Stimulated activated naive CD8-positive, alpha-beta T cell treated with anti-CD3 and anti-CD28 coated beads, Interleukin-15, amount 100 ng/mL, for 72 hours (primary cell): ENCODE measurements at regions not wholly inside any gene's neighbourhood (a gene's known extent, or its start where the extent isn't known, plus 50 kb on each side); places are given as distances from the start of the nearest gene placed in this dataset.

Source experiments
- ATAC-seq: fragments of 150-1000 bp; cut with Tn5 transposase; 2 replicates; pipeline ENCODE4 v1.10.0; 2021; ENCODE audit warnings: mild to moderate bottlenecking, moderate library complexity
- DNase-seq, 2 donors: peaks; one replicate each; pipeline ENCODE4 v3.0.0; 2021 to 2022
- H3K27ac Mint-ChIP-seq, 2 donors: one replicate each; pipeline ENCODE4 v1.8.0; 2022; ENCODE audit warnings: mild to moderate bottlenecking in 2 of 2, mixed read lengths in 2 of 2, moderate library complexity in 2 of 2
- H3K27me3 Mint-ChIP-seq: one replicate; pipeline ENCODE4 v1.8.0; 2022; ENCODE audit warnings: mixed read lengths
- H3K4me1 Mint-ChIP-seq: one replicate; pipeline ENCODE4 v1.8.0; 2022; ENCODE audit warnings: mild to moderate bottlenecking, mixed read lengths
- H3K4me3 Mint-ChIP-seq, 2 donors: one replicate each; pipeline ENCODE4 v1.8.0; 2022; ENCODE audit warnings: mild to moderate bottlenecking in 2 of 2, mixed read lengths in 2 of 2, moderate library complexity in 1 of 2
- H3K9me3 Mint-ChIP-seq, 2 donors: one replicate each; pipeline ENCODE4 v1.8.0; 2022; ENCODE audit warnings: mixed read lengths in 2 of 2

- no peaks in the 10 kb centered on the region for H3K4me1 Mint-ChIP-seq
- no peak overlapping the region for H3K4me3 Mint-ChIP-seq
- no peaks in the 10 kb centered on the region for H3K27me3 Mint-ChIP-seq
- DNase-seq, result no peak
- no peak for ATAC-seq
- no peak overlapping the region for H3K27ac Mint-ChIP-seq
- H3K9me3 Mint-ChIP-seq, result no peaks in the 10 kb centered on the region
Measured at GRCh38 chr13:61672756-61673155, 257.1 kb upstream of the PCDH20 start.

- Mint-ChIP-seq H3K4me3 (no peak overlapping the region), H3K27ac (peak overlapping the region in 1 of 2 donors; percentile 63), H3K9me3 (peaks cover 4 to 11% of the 10 kb centered on the region in 2 donors), H3K27me3 (no peaks in the 10 kb centered on the region), H3K4me1 (no peaks in the 10 kb centered on the region)
- DNase-seq (no peak), ATAC-seq (no peak)
Measured at GRCh38 chr13:61670384-61671161, 254.9 kb upstream of the PCDH20 start.

GRCh38 chr13:61664801-61665705, 249.4 kb upstream of the PCDH20 start:
- no peak overlapping the region for H3K4me3 Mint-ChIP-seq
- no peak for ATAC-seq
- H3K27me3 Mint-ChIP-seq, result no peaks in the 10 kb centered on the region
- DNase-seq, result no peak
- no peaks in the 10 kb centered on the region for H3K4me1 Mint-ChIP-seq
- H3K9me3 Mint-ChIP-seq, result peaks cover 4 to 19% of the 10 kb centered on the region in 2 donors
- peak overlapping the region in 1 of 2 donors; percentile 82 for H3K27ac Mint-ChIP-seq

GRCh38 chr13:61654481-61654880, 238.8 kb upstream of the PCDH20 start:
- no peaks in the 10 kb centered on the region for H3K4me1 Mint-ChIP-seq
- no peak overlapping the region for H3K4me3 Mint-ChIP-seq
- DNase-seq (no peak), ATAC-seq (no peak)
- no peak overlapping the region for H3K27ac Mint-ChIP-seq
- peaks cover 17% of the 10 kb centered on the region in 2 donors for H3K9me3 Mint-ChIP-seq
- no peaks in the 10 kb centered on the region for H3K27me3 Mint-ChIP-seq

- no peaks in the 10 kb centered on the region for H3K4me1 Mint-ChIP-seq
- ATAC-seq, result no peak
- H3K9me3 Mint-ChIP-seq, result peaks cover 5 to 6% of the 10 kb centered on the region in 2 donors
- H3K27me3 Mint-ChIP-seq, result no peaks in the 10 kb centered on the region
- DNase-seq, result no peak
- no peak overlapping the region for H3K27ac Mint-ChIP-seq
- H3K4me3 Mint-ChIP-seq, result no peak overlapping the region
Measured at GRCh38 chr13:61648547-61648946, 232.9 kb upstream of the PCDH20 start.

GRCh38 chr13:61612192-61612591, 196.5 kb upstream of the PCDH20 start:
- H3K4me3 Mint-ChIP-seq, result no peak overlapping the region

GRCh38 chr13:61608138-61608537, 192.5 kb upstream of the PCDH20 start:
- Mint-ChIP-seq H3K4me1 (no peaks in the 10 kb centered on the region), H3K9me3 (peaks cover 7 to 11% of the 10 kb centered on the region in 2 donors), H3K27ac (no peak overlapping the region), H3K4me3 (no peak overlapping the region), H3K27me3 (no peaks in the 10 kb centered on the region)
- no peak for ATAC-seq
- no peak for DNase-seq

More at GRCh38 chr13:61612192-61612591, 196.5 kb upstream of the PCDH20 start:
- DNase-seq (no peak), ATAC-seq (no peak)
- Mint-ChIP-seq H3K4me1 (no peaks in the 10 kb centered on the region), H3K9me3 (peaks cover 4 to 8% of the 10 kb centered on the region in 2 donors), H3K27me3 (no peaks in the 10 kb centered on the region), H3K27ac (no peak overlapping the region)

GRCh38 chr13:61600360-61601033, 184.8 kb upstream of the PCDH20 start:
- Mint-ChIP-seq H3K4me1 (no peaks in the 10 kb centered on the region), H3K4me3 (no peak overlapping the region), H3K27me3 (no peaks in the 10 kb centered on the region), H3K27ac (no peak overlapping the region), H3K9me3 (peaks cover 5 to 12% of the 10 kb centered on the region in 2 donors)
- DNase-seq, result no peak
- no peak for ATAC-seq

GRCh38 chr13:61592489-61592888, 176.8 kb upstream of the PCDH20 start:
- Mint-ChIP-seq H3K9me3 (peaks cover 3 to 4% of the 10 kb centered on the region in 2 donors), H3K4me1 (no peaks in the 10 kb centered on the region), H3K27me3 (no peaks in the 10 kb centered on the region), H3K27ac (no peak overlapping the region), H3K4me3 (no peak overlapping the region)
- DNase-seq (no peak), ATAC-seq (no peak)

GRCh38 chr13:61575973-61576372, 160.3 kb upstream of the PCDH20 start:
- ATAC-seq (no peak), DNase-seq (no peak)
- H3K27me3 Mint-ChIP-seq, result no peaks in the 10 kb centered on the region
- H3K4me1 Mint-ChIP-seq, result no peaks in the 10 kb centered on the region
- H3K27ac Mint-ChIP-seq, result no peak overlapping the region
- H3K4me3 Mint-ChIP-seq, result no peak overlapping the region
- H3K9me3 Mint-ChIP-seq, result peaks cover 5 to 6% of the 10 kb centered on the region in 2 donors

GRCh38 chr13:61563645-61564044, 148.0 kb upstream of the PCDH20 start:
- no peaks in the 10 kb centered on the region for H3K27me3 Mint-ChIP-seq
- no peak overlapping the region for H3K27ac Mint-ChIP-seq

GRCh38 chr13:61546911-61547310, 131.3 kb upstream of the PCDH20 start:
- no peak for ATAC-seq
- no peaks in the 10 kb centered on the region for H3K4me1 Mint-ChIP-seq
- no peaks in the 10 kb centered on the region for H3K27me3 Mint-ChIP-seq
- no peak overlapping the region for H3K27ac Mint-ChIP-seq
- no peak for DNase-seq
- H3K9me3 Mint-ChIP-seq, result no peaks in the 10 kb centered on the region
- H3K4me3 Mint-ChIP-seq, result no peak overlapping the region

More at GRCh38 chr13:61563645-61564044, 148.0 kb upstream of the PCDH20 start:
- Mint-ChIP-seq H3K4me3 (no peak overlapping the region), H3K4me1 (no peaks in the 10 kb centered on the region), H3K9me3 (peaks cover 6 to 7% of the 10 kb centered on the region in 2 donors)
- ATAC-seq, result no peak
- DNase-seq, result no peak

- no peak for ATAC-seq
- no peaks in the 10 kb centered on the region for H3K4me1 Mint-ChIP-seq
- H3K4me3 Mint-ChIP-seq, result no peak overlapping the region
- H3K27ac Mint-ChIP-seq, result no peak overlapping the region
- no peak for DNase-seq
- no peaks in the 10 kb centered on the region for H3K27me3 Mint-ChIP-seq
- H3K9me3 Mint-ChIP-seq, result no peaks in the 10 kb centered on the region
Measured at GRCh38 chr13:61546413-61546812, 130.8 kb upstream of the PCDH20 start.

- no peaks in the 10 kb centered on the region for H3K4me1 Mint-ChIP-seq
- H3K4me3 Mint-ChIP-seq, result no peak overlapping the region
- no peaks in the 10 kb centered on the region for H3K9me3 Mint-ChIP-seq
- DNase-seq (no peak), ATAC-seq (no peak)
- no peaks in the 10 kb centered on the region for H3K27me3 Mint-ChIP-seq
- H3K27ac Mint-ChIP-seq, result no peak overlapping the region
Measured at GRCh38 chr13:61536433-61536832, 120.8 kb upstream of the PCDH20 start.

GRCh38 chr13:61531383-61532065, 115.9 kb upstream of the PCDH20 start:
- no peaks in the 10 kb centered on the region for H3K4me1 Mint-ChIP-seq
- H3K27me3 Mint-ChIP-seq, result no peaks in the 10 kb centered on the region
- DNase-seq (no peak), ATAC-seq (no peak)
- H3K27ac Mint-ChIP-seq, result no peak overlapping the region
- H3K9me3 Mint-ChIP-seq, result no peaks in the 10 kb centered on the region
- no peak overlapping the region for H3K4me3 Mint-ChIP-seq
